H9 (cell line): ENCODE measurements at regions not wholly inside any gene's neighbourhood (a gene's known extent, or its start where the extent isn't known, plus 50 kb on each side); places are given as distances from the start of the nearest gene placed in this dataset.

Experiments
- DNase-seq: peaks from one replicate; pipeline ENCODE4 v3.0.0-alpha.2; 2017
- H2AFZ ChIP-seq: one replicate; pipeline ENCODE4 v1.6.1; 2013; ENCODE audit warnings: mild to moderate bottlenecking, low read length, control low read depth, moderate library complexity
- H2AK5ac ChIP-seq: 2 replicates; pipeline ENCODE4 v1.6.1; 2013; ENCODE audit warnings: low read length, control low read depth, mixed read lengths; ENCODE audit not compliant: insufficient read length
- H2BK120ac ChIP-seq: one replicate; pipeline ENCODE4 v1.6.1; 2013; ENCODE audit warnings: low read depth, mild to moderate bottlenecking, low read length, control low read depth, inconsistent platforms; ENCODE audit not compliant: poor library complexity, severe bottlenecking
- H2BK12ac ChIP-seq: 2 replicates; pipeline ENCODE4 v1.6.1; 2013; ENCODE audit warnings: low read length, control low read depth, mixed read lengths, low read depth; ENCODE audit not compliant: insufficient read length
- H2BK15ac ChIP-seq: 2 replicates; pipeline ENCODE4 v1.6.1; 2013; ENCODE audit warnings: low read depth, low read length, control low read depth
- H2BK20ac ChIP-seq: one replicate; pipeline ENCODE4 v1.6.1; 2013; ENCODE audit warnings: low read depth, mild to moderate bottlenecking, low read length, control low read depth, inconsistent platforms; ENCODE audit not compliant: poor library complexity, severe bottlenecking
- H2BK5ac ChIP-seq: 2 replicates; pipeline ENCODE4 v1.6.1; 2013; ENCODE audit warnings: low read length, control low read depth, mixed read lengths; ENCODE audit not compliant: insufficient read length
- H3K14ac ChIP-seq: 2 replicates; pipeline ENCODE4 v1.6.1; 2013; ENCODE audit warnings: low read length, control low read depth; ENCODE audit not compliant: insufficient read depth
- H3K18ac ChIP-seq: 2 replicates; pipeline ENCODE4 v1.6.1; 2013; ENCODE audit warnings: low read depth, mild to moderate bottlenecking, mixed read lengths, low read length, control low read depth; ENCODE audit not compliant: insufficient read length
- H3K23ac ChIP-seq: 2 replicates; pipeline ENCODE4 v1.6.1; 2013; ENCODE audit warnings: low read length, control low read depth, mixed read lengths, low read depth; ENCODE audit not compliant: insufficient read length
- H3K23me2 ChIP-seq: 2 replicates; pipeline ENCODE4 v1.6.1; 2013; ENCODE audit warnings: low read depth, mild to moderate bottlenecking, mixed read lengths, low read length, control low read depth; ENCODE audit not compliant: insufficient read length, poor library complexity, severe bottlenecking
- H3K27ac ChIP-seq: 2 replicates; pipeline ENCODE4 v1.5.1; 2013; ENCODE audit warnings: low read length, control low read depth, mixed read lengths, low read depth; ENCODE audit not compliant: insufficient read length
- H3K27me3 ChIP-seq: 2 replicates; pipeline ENCODE4 v1.6.1; 2013; ENCODE audit warnings: low read length, control low read depth, inconsistent platforms; ENCODE audit not compliant: insufficient read depth
- H3K4ac ChIP-seq: 2 replicates; pipeline ENCODE4 v1.6.1; 2013; ENCODE audit warnings: low read depth, mild to moderate bottlenecking, control low read depth, inconsistent platforms, low read length, moderate library complexity
- H3K4me1 ChIP-seq: 2 replicates; pipeline ENCODE4 v1.6.1; 2013; ENCODE audit warnings: low read length, control low read depth, inconsistent platforms; ENCODE audit not compliant: insufficient read depth
- H3K4me2 ChIP-seq: 2 replicates; pipeline ENCODE4 v1.6.1; 2013; ENCODE audit warnings: low read length, control low read depth, mixed read lengths; ENCODE audit not compliant: insufficient read length, insufficient read depth
- H3K56ac ChIP-seq: 2 replicates; pipeline ENCODE4 v1.6.1; 2013; ENCODE audit warnings: low read depth, mild to moderate bottlenecking, mixed read lengths, low read length, control low read depth; ENCODE audit not compliant: insufficient read length
- H3K79me1 ChIP-seq: 2 replicates; pipeline ENCODE4 v1.6.1; 2013; ENCODE audit warnings: low read depth, mild to moderate bottlenecking, moderate library complexity, low read length, control low read depth, inconsistent platforms; ENCODE audit not compliant: insufficient read depth, poor library complexity, severe bottlenecking
- H3K79me2 ChIP-seq: 2 replicates; pipeline ENCODE4 v1.6.1; 2013; ENCODE audit warnings: low read length, control low read depth, inconsistent platforms; ENCODE audit not compliant: insufficient read depth
- H3K9ac ChIP-seq: 2 replicates; pipeline ENCODE4 v1.6.1; 2013; ENCODE audit warnings: low read length, control low read depth, mixed read lengths; ENCODE audit not compliant: insufficient read length; ENCODE audit errors: extremely low read depth
- H3K9me3 ChIP-seq: one replicate; pipeline ENCODE4 v1.6.1; 2013; ENCODE audit warnings: low read depth, low read length, inconsistent platforms; ENCODE audit not compliant: control insufficient read depth
- H3T11ph ChIP-seq: one replicate; pipeline ENCODE4 v1.6.1; 2013; ENCODE audit warnings: mild to moderate bottlenecking, low read length, control low read depth, inconsistent platforms
- H4K20me1 ChIP-seq: one replicate; pipeline ENCODE4 v1.6.1; 2013; ENCODE audit not compliant: control insufficient read depth, insufficient read length, insufficient read depth
- H4K5ac ChIP-seq: 2 replicates; pipeline ENCODE4 v1.6.1; 2013; ENCODE audit warnings: low read depth, mild to moderate bottlenecking, mixed read lengths, low read length, control low read depth; ENCODE audit not compliant: insufficient read length
- H4K8ac ChIP-seq: replicated peaks from 2 replicates; pipeline ENCODE4 v1.6.1; 2013; ENCODE audit warnings: low read length, control low read depth, mixed read lengths, low read depth; ENCODE audit not compliant: insufficient read length
- H4K91ac ChIP-seq: 2 replicates; pipeline ENCODE4 v1.6.1; 2013; ENCODE audit warnings: low read depth, mild to moderate bottlenecking, moderate library complexity, mixed read lengths, low read length, control low read depth; ENCODE audit not compliant: insufficient read length
- H3K27ac Mint-ChIP-seq, 3 experiments: 2 replicates in 2 of 3; 3 replicates in 1 of 3; pipeline ENCODE4 v1.8.0; 2020 to 2021; ENCODE audit warnings: mixed read lengths in 3 of 3, mild to moderate bottlenecking in 1 of 3, moderate library complexity in 1 of 3
- H3K27me3 Mint-ChIP-seq: 2 replicates; pipeline ENCODE4 v1.8.0; 2021; ENCODE audit warnings: low read depth, mild to moderate bottlenecking, moderate library complexity, mixed read lengths
- H3K36me3 Mint-ChIP-seq, 3 experiments: 2 replicates in 2 of 3; 3 replicates in 1 of 3; pipeline ENCODE4 v1.8.0; 2020 to 2021; ENCODE audit warnings: low read depth in 3 of 3, mixed read lengths in 3 of 3; ENCODE audit not compliant: insufficient read depth in 1 of 3
- H3K4me1 Mint-ChIP-seq, 2 experiments: 2 replicates each; pipeline ENCODE4 v1.8.0; 2020; ENCODE audit warnings: mixed read lengths in 2 of 2
- H3K4me3 Mint-ChIP-seq, 2 experiments: 2 replicates in 1 of 2; 3 replicates in 1 of 2; pipeline ENCODE4 v1.8.0; 2020 to 2021; ENCODE audit warnings: mild to moderate bottlenecking in 2 of 2, mixed read lengths in 2 of 2, moderate library complexity in 1 of 2
- H3K9me3 Mint-ChIP-seq, 2 experiments: 2 replicates in 1 of 2; 3 replicates in 1 of 2; pipeline ENCODE4 v1.8.0; 2020; ENCODE audit warnings: mild to moderate bottlenecking in 2 of 2, mixed read lengths in 2 of 2, moderate library complexity in 1 of 2
- CTCF ChIP-seq: fragments of 200-600 bp; sonication (generic); conservative IDR thresholded peaks from 3 replicates; pipeline ENCODE4 v1.8.0; 2021; ENCODE audit warnings: antibody characterized with exemption, mild to moderate bottlenecking
- WGBS: extraction: QIAGEN DNeasy Blood & Tissue Kit; methylation state at CpG from one replicate; pipeline ENCODE4 v1.1.7; 2013; ENCODE audit warnings: missing lambda C conversion rate, low lambda C conversion rate, mixed read lengths; ENCODE audit not compliant: insufficient read length; ENCODE audit errors: extremely low coverage; 5-methylcytosine and 5-hydroxymethylcytosine counted together

- Histone ChIP-seq H3K9me3 (peaks cover 7% of the 10 kb centered on the region), H3K23me2 (no peaks in the 10 kb centered on the region), H4K5ac (no peak overlapping the region), H2BK12ac (no peak overlapping the region), H2BK5ac (no peak overlapping the region), H4K91ac (no peak overlapping the region), H3K79me2 (no peaks in the 10 kb centered on the region), H2AFZ (no peak overlapping the region), H3K18ac (no peak overlapping the region), H2BK20ac (no peak overlapping the region), H3K79me1 (no peaks in the 10 kb centered on the region), H3K4ac (no peak overlapping the region), H2BK120ac (no peak overlapping the region), H3K4me1 (peaks cover 3% of the 10 kb centered on the region; the same call in 1 of the 2 replicates), H3K14ac (no peak overlapping the region; the same call in 1 of the 2 replicates), H2AK5ac (no peak overlapping the region), H2BK15ac (no peak overlapping the region), H3K9ac (no peak overlapping the region), H4K20me1 (no peaks in the 10 kb centered on the region), H3K27me3 (no peaks in the 10 kb centered on the region), H4K8ac (no peak overlapping the region), H3T11ph (no peak overlapping the region), H3K4me2 (no peak overlapping the region), H3K56ac (no peak overlapping the region), H3K27ac (no peak overlapping the region), H3K23ac (no peak overlapping the region)
- Mint-ChIP-seq H3K4me1 (peaks cover 15 to 25% of the 10 kb centered on the region in 2 experiments), H3K27me3 (peaks cover 2% of the 10 kb centered on the region), H3K9me3 (peaks cover 6 to 14% of the 10 kb centered on the region in 2 experiments), H3K36me3 (peaks cover 6 to 10% (median 6%) of the 10 kb centered on the region in 3 experiments; a peak in 6 of 7 replicates), H3K4me3 (no peak overlapping the region), H3K27ac (no peak overlapping the region)
- TF ChIP-seq CTCF: no peak
- DNase-seq: no peak
- no CpG with 5 or more reads among the region's 10 CpGs for WGBS
These were observed 223.5 kb upstream of the PITRM1 start for GRCh38 chr10:3396116-3396515.
